ENCODE measurements at regions not wholly inside any gene's neighbourhood (a gene's known extent, or its start where the extent isn't known, plus 50 kb on each side); places are given as distances from the start of the nearest gene placed in this dataset.

- Mint-ChIP-seq H3K4me1 (no peaks in the 10 kb centered on the region), H3K36me3 (ENCODE audit: low read depth) (no peaks in the 10 kb centered on the region), H3K9me3 (no peaks in the 10 kb centered on the region), H3K27me3 (ENCODE audit: low read depth) (no peaks in the 10 kb centered on the region), H3K4me3 (no peak overlapping the region), H3K27ac (ENCODE audit: unreplicated experiment) (no peak overlapping the region)
- TF ChIP-seq CTCF (conservative IDR thresholded peaks at IDR 0.05): no peak
- DNase-seq (ENCODE audit: low read depth, low spot score): no peak
Measured at GRCh38 chr12:59887178-59887577, 291.3 kb downstream of the SLC16A7 start.

GRCh38 chr12:59890896-59891579, 295.2 kb downstream of the SLC16A7 start:
- no peaks in the 10 kb centered on the region for H3K36me3 Mint-ChIP-seq (ENCODE audit: low read depth)
- H3K27ac Mint-ChIP-seq (ENCODE audit: unreplicated experiment): no peak overlapping the region
- TF ChIP-seq CTCF (conservative IDR thresholded peaks at IDR 0.05): no peak
- no peak overlapping the region for H3K4me3 Mint-ChIP-seq
- no peaks in the 10 kb centered on the region for H3K27me3 Mint-ChIP-seq (ENCODE audit: low read depth)
- no peak for DNase-seq (ENCODE audit: low read depth, low spot score)
- no peaks in the 10 kb centered on the region for H3K9me3 Mint-ChIP-seq
- H3K4me1 Mint-ChIP-seq: no peaks in the 10 kb centered on the region

GRCh38 chr12:59895166-59895775, 299.4 kb downstream of the SLC16A7 start:
- no peaks in the 10 kb centered on the region for H3K27me3 Mint-ChIP-seq (ENCODE audit: low read depth)
- no peaks in the 10 kb centered on the region for H3K9me3 Mint-ChIP-seq
- H3K36me3 Mint-ChIP-seq (ENCODE audit: low read depth): no peaks in the 10 kb centered on the region
- no peak for TF ChIP-seq CTCF (conservative IDR thresholded peaks at IDR 0.05)
- no peak overlapping the region for H3K27ac Mint-ChIP-seq (ENCODE audit: unreplicated experiment)
- no peaks in the 10 kb centered on the region for H3K4me1 Mint-ChIP-seq
- H3K4me3 Mint-ChIP-seq: no peak overlapping the region
- no peak for DNase-seq (ENCODE audit: low read depth, low spot score)

- DNase-seq (ENCODE audit: low read depth, low spot score): no peak
- H3K36me3 Mint-ChIP-seq (ENCODE audit: low read depth): no peaks in the 10 kb centered on the region
- H3K4me1 Mint-ChIP-seq: no peaks in the 10 kb centered on the region
- no peaks in the 10 kb centered on the region for H3K27me3 Mint-ChIP-seq (ENCODE audit: low read depth)
- no peaks in the 10 kb centered on the region for H3K9me3 Mint-ChIP-seq
- no peak for TF ChIP-seq CTCF (conservative IDR thresholded peaks at IDR 0.05)
- H3K4me3 Mint-ChIP-seq: no peak overlapping the region
- H3K27ac Mint-ChIP-seq (ENCODE audit: unreplicated experiment): no peak overlapping the region
Measured at GRCh38 chr12:59904874-59905521, 309.2 kb downstream of the SLC16A7 start.

- Mint-ChIP-seq H3K27me3 (ENCODE audit: low read depth) (no peaks in the 10 kb centered on the region), H3K4me3 (no peak overlapping the region), H3K9me3 (no peaks in the 10 kb centered on the region), H3K27ac (ENCODE audit: unreplicated experiment) (no peak overlapping the region), H3K4me1 (no peaks in the 10 kb centered on the region), H3K36me3 (ENCODE audit: low read depth) (no peaks in the 10 kb centered on the region)
- no peak for DNase-seq (ENCODE audit: low read depth, low spot score)
- TF ChIP-seq CTCF (conservative IDR thresholded peaks at IDR 0.05): no peak
Measured at GRCh38 chr12:59911516-59911915, 315.7 kb downstream of the SLC16A7 start.
